Keratinocyte (primary cell): ENCODE measurements at regions not wholly inside any gene's neighbourhood (a gene's known extent, or its start where the extent isn't known, plus 50 kb on each side); places are given as distances from the start of the nearest gene placed in this dataset.

Source experiments
- DNase-seq: peaks from one replicate; pipeline ENCODE4 v3.0.0-alpha.2; 2011; ENCODE audit warnings: low read depth, missing footprints, low spot score
- FAIRE-seq: peaks from 2 replicates; lab custom pipeline; 2011; peaks lifted over from hg19 to GRCh38; lab: Jason Lieb, UNC
- H2AFZ ChIP-seq: 2 replicates; pipeline ENCODE4 v1.6.0; 2012; ENCODE audit warnings: low read length, control low read depth, inconsistent platforms; ENCODE audit not compliant: control insufficient read depth
- H3K27ac ChIP-seq: 2 replicates; pipeline ENCODE4 v1.5.1; 2011; ENCODE audit warnings: low read length; ENCODE audit not compliant: control insufficient read depth, insufficient read depth
- H3K27me3 ChIP-seq: 3 replicates; pipeline ENCODE4 v1.6.0; 2011; ENCODE audit warnings: low read length; ENCODE audit not compliant: control insufficient read depth, insufficient read depth; ENCODE audit errors: extremely low read depth
- H3K36me3 ChIP-seq, 2 experiments: 2 replicates in 1 of 2; 3 replicates in 1 of 2; pipeline ENCODE4 v1.5.1; 2011; ENCODE audit warnings: low read length in 2 of 2, mild to moderate bottlenecking in 1 of 2; ENCODE audit not compliant: control insufficient read depth in 2 of 2, insufficient read depth in 2 of 2; ENCODE audit errors: extremely low read depth in 1 of 2
- H3K4me1 ChIP-seq: 3 replicates; pipeline ENCODE4 v1.5.1; 2011; ENCODE audit warnings: low read length; ENCODE audit not compliant: control insufficient read depth, insufficient read depth; ENCODE audit errors: extremely low read depth
- H3K4me2 ChIP-seq: 3 replicates; pipeline ENCODE4 v1.6.0; 2011; ENCODE audit warnings: low read depth, low read length; ENCODE audit not compliant: control insufficient read depth, insufficient read depth; ENCODE audit errors: extremely low read depth
- H3K4me3 ChIP-seq, 3 experiments: fragments of 200-600 bp in 1 of 3; sonication (generic) in 1 of 3; 2 replicates in 2 of 3; 3 replicates in 1 of 3; pipeline ENCODE4 v1.5.1; 2011 to 2016; ENCODE audit warnings: low read length in 3 of 3, mild to moderate bottlenecking in 3 of 3, control low read depth in 2 of 3, inconsistent platforms in 1 of 3, low read depth in 1 of 3, mixed read lengths in 1 of 3, mixed run types in 1 of 3, moderate library complexity in 1 of 3; ENCODE audit not compliant: control insufficient read depth in 2 of 3, insufficient read depth in 2 of 3; ENCODE audit errors: extremely low read depth in 1 of 3
- H3K79me2 ChIP-seq: 2 replicates; pipeline ENCODE4 v1.6.0; 2012; ENCODE audit warnings: low read length; ENCODE audit not compliant: control insufficient read depth, insufficient read depth
- H3K9ac ChIP-seq: 3 replicates; pipeline ENCODE4 v1.6.0; 2011; ENCODE audit warnings: low read length; ENCODE audit not compliant: control insufficient read depth, insufficient read depth; ENCODE audit errors: extremely low read depth
- H3K9me1 ChIP-seq: 3 replicates; pipeline ENCODE4 v1.6.0; 2011; ENCODE audit warnings: low read length; ENCODE audit not compliant: control insufficient read depth, insufficient read depth; ENCODE audit errors: extremely low read depth
- H3K9me3 ChIP-seq: 2 replicates; pipeline ENCODE4 v1.5.1; 2012; ENCODE audit warnings: low read depth, low read length; ENCODE audit not compliant: control insufficient read depth
- H4K20me1 ChIP-seq: 3 replicates; pipeline ENCODE4 v1.6.0; 2011; ENCODE audit warnings: low read length; ENCODE audit not compliant: control insufficient read depth, insufficient read depth; ENCODE audit errors: extremely low read depth
- CTCF ChIP-seq, 3 experiments: IDR thresholded peaks in 1 of 3; conservative IDR thresholded peaks in 1 of 3; optimal IDR thresholded peaks in 1 of 3; 2 replicates in 2 of 3; 3 replicates in 1 of 3; pipeline versions ENCODE3 to v1.5.1; 2011; ENCODE audit warnings: low read length in 3 of 3, mild to moderate bottlenecking in 3 of 3, moderate library complexity in 2 of 3, control low read depth in 1 of 3, inconsistent platforms in 1 of 3; ENCODE audit not compliant: insufficient read depth in 2 of 3; ENCODE audit errors: extremely low read depth in 1 of 3
- EZH2 ChIP-seq: IDR thresholded peaks from one replicate; pipeline ENCODE4 v1.6.1; 2012; ENCODE audit warnings: inconsistent platforms, mild to moderate bottlenecking, low read length, moderate library complexity
- dilution Hi-C: fragments of 300-500 bp; cut with MboI; formaldehyde crosslinking; loops from one replicate; pipeline ENCODE4 v1.7.0; 2020; ENCODE audit warnings: low sequenced_read_pairs; ENCODE audit not compliant: extremely low pct_ligation_motif_present

GRCh38 chr16:13312063-13312462, 410.7 kb downstream of the SHISA9 start:
- H3K4me1 ChIP-seq = peaks cover 13% of the 10 kb centered on the region
- DNase-seq = no peak
- H2AFZ ChIP-seq = no peak overlapping the region
- H3K9me1 ChIP-seq = no peaks in the 10 kb centered on the region
- no peak for TF ChIP-seq EZH2
- TF ChIP-seq CTCF (optimal IDR thresholded peaks at IDR 0.05 in 1 of 3, IDR thresholded peaks at IDR 0.05 in 1 of 3, conservative IDR thresholded peaks at IDR 0.05 in 1 of 3; ENCODE audit: extremely low read depth in 1 of 3, insufficient read depth in 2 of 3, low read length in 3 of 3) = no peak
- H3K27me3 ChIP-seq = no peaks in the 10 kb centered on the region
- H3K4me2 ChIP-seq = no peak overlapping the region
- no peak for FAIRE-seq
- no peak overlapping the region for H3K9ac ChIP-seq
- H4K20me1 ChIP-seq = no peaks in the 10 kb centered on the region
- H3K9me3 ChIP-seq = no peaks in the 10 kb centered on the region
- dilution Hi-C loops = no loop called here
- no peak overlapping the region for H3K4me3 ChIP-seq
- no peak overlapping the region for H3K27ac ChIP-seq
- no peaks in the 10 kb centered on the region for H3K36me3 ChIP-seq
- H3K79me2 ChIP-seq = no peaks in the 10 kb centered on the region

- H3K36me3 ChIP-seq = no peaks in the 10 kb centered on the region
- no peaks in the 10 kb centered on the region for H4K20me1 ChIP-seq
- H3K4me2 ChIP-seq = no peak overlapping the region
- peaks cover 1% of the 10 kb centered on the region for H3K4me1 ChIP-seq
- H3K9me1 ChIP-seq = no peaks in the 10 kb centered on the region
- H3K27me3 ChIP-seq = no peaks in the 10 kb centered on the region
- DNase-seq (no peak), FAIRE-seq (no peak)
- no peaks in the 10 kb centered on the region for H3K9me3 ChIP-seq
- no peak overlapping the region for H3K4me3 ChIP-seq
- dilution Hi-C loops = no loop called here
- no peak overlapping the region for H3K27ac ChIP-seq
- no peak overlapping the region for H2AFZ ChIP-seq
- no peaks in the 10 kb centered on the region for H3K79me2 ChIP-seq
- no peak overlapping the region for H3K9ac ChIP-seq
- TF ChIP-seq CTCF (optimal IDR thresholded peaks at IDR 0.05 in 1 of 3, IDR thresholded peaks at IDR 0.05 in 1 of 3, conservative IDR thresholded peaks at IDR 0.05 in 1 of 3; ENCODE audit: extremely low read depth in 1 of 3, insufficient read depth in 2 of 3, low read length in 3 of 3) = no peak
- TF ChIP-seq EZH2 = no peak
Measured at GRCh38 chr16:13313351-13313750, 412.0 kb downstream of the SHISA9 start.
